ENCODE measurements at regions not wholly inside any gene's neighbourhood (a gene's known extent, or its start where the extent isn't known, plus 50 kb on each side); places are given as distances from the start of the nearest gene placed in this dataset.

DNA sequence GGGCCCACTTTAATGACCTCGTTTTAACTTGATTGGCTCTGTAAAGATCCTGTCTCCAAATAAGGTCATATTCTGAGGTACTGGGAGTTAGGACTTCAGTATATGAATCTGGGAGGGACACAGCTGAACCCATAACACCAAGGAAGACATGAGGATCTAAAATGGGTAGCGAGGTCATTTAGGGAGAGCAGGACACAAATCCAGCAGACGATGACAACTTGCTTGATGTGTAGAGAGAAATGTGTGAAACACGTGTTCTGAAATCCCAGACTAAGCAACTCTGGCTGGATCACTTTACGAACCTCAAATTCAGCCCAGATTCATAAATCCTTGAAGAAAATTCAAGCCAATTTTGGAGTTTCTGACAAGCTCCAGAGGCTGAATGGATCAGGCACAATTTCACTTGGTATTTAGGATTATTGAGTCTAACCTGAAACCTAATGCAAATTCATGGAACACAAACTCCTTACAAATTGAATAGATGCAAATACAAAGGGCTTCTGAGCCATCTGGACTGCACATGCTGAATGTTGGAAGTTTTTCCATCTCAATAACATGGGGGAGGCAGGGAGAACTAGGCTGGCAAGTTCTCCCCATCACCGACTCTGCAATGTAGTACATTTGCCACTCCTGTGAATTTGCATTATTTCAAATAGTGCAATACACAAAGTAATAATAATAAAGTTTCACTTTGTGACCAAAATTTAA, 74.0 kb upstream of the SLC30A5 start:
- TF ChIP-seq, protein P1, sequence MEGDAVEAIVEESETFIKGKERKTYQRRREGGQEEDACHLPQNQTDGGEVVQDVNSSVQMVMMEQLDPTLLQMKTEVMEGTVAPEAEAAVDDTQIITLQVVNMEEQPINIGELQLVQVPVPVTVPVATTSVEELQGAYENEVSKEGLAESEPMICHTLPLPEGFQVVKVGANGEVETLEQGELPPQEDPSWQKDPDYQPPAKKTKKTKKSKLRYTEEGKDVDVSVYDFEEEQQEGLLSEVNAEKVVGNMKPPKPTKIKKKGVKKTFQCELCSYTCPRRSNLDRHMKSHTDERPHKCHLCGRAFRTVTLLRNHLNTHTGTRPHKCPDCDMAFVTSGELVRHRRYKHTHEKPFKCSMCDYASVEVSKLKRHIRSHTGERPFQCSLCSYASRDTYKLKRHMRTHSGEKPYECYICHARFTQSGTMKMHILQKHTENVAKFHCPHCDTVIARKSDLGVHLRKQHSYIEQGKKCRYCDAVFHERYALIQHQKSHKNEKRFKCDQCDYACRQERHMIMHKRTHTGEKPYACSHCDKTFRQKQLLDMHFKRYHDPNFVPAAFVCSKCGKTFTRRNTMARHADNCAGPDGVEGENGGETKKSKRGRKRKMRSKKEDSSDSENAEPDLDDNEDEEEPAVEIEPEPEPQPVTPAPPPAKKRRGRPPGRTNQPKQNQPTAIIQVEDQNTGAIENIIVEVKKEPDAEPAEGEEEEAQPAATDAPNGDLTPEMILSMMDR (IDR thresholded peaks at IDR 0.05; ENCODE audit: low read depth, low read length, missing control alignments): no peak
- DNase-seq (ENCODE audit: extremely low read depth, low read depth): peak; percentile 51
- no peak overlapping the region for H3K4me3 ChIP-seq (replicated peaks; ENCODE audit: low read depth, low read length)

DNA sequence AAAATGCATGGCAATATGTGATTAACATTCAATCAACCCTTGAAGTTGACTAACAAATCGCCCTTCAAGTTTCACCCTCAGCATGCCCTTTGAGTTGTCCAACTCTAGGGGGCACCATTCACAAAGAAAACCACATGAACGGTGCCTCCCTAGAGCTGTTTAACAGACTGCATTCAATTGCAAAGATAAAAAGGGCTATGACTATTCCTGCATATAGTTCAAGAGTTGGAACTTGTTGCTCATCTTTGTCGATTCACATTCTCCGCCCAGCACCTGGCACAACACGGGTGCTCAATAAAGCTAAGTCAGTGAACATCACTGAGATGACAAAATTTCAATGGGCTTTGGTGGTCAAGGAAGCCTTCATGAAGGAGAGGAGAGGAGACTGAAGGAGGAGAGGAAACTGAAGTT, 69.6 kb upstream of the SLC30A5 start:
- TF ChIP-seq, protein P1 (IDR thresholded peaks at IDR 0.05; ENCODE audit: low read depth, low read length, missing control alignments): peak; percentile 72
- DNase-seq (ENCODE audit: extremely low read depth, low read depth): peak; percentile 27
- no peak overlapping the region for H3K4me3 ChIP-seq (replicated peaks; ENCODE audit: low read depth, low read length)

DNA sequence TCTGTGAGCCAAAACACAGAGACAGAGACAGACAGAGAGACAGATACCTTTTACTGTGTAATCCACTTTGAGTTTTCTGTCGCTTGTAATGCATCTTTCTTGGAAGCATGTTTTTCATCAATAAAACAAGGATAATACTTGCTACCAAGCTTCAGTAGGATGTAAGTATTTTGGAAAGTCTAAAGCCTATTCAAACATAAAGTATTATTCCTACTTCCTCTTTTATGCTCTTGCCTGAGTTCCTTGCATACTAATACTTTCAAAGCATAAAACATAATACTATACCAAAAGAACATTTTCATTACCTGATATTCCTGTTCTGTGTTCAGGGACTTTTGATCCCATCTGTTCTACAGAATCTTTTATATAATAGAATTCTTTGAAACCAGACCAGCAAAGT, 64.5 kb upstream of the SLC30A5 start:
- H3K4me3 ChIP-seq (replicated peaks; ENCODE audit: low read depth, low read length): no peak overlapping the region
- DNase-seq (ENCODE audit: extremely low read depth, low read depth): no peak
- TF ChIP-seq, protein P1 (IDR thresholded peaks at IDR 0.05; ENCODE audit: low read depth, low read length, missing control alignments): no peak

DNA sequence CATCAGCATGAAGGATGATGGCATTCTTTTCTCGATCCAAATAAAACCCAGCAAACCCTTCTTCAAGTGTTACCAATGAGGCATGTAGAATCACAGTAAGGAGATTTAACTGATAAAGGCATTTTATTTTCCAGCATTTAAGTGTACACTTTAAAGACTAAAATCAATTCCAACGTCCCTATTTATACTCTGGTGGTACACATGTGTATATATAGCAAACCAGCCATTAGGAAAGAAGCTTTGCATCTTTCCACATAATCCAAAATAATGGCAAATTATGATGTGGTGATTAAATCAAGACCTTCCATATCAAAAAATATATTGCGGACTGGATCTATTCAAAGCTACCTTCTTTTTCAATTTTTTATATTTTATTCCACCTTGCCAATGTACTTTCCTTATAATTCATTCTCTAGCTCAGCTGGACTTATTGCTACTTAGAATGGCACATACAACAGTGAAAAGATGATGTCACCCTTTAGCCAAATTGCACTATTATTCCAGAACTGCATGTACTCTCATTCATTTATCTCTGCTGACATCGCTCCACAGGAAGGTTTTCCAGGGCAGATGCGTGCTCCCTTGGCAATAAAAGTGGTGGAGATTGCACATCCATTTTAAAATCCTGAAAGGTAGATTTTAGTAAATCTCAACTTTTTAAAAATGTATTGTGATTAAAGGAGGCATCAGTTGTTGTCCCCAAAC, 63.3 kb upstream of the SLC30A5 start:
- DNase-seq (ENCODE audit: extremely low read depth, low read depth): no peak
- TF ChIP-seq, protein P1 (IDR thresholded peaks at IDR 0.05; ENCODE audit: low read depth, low read length, missing control alignments): no peak

DNA sequence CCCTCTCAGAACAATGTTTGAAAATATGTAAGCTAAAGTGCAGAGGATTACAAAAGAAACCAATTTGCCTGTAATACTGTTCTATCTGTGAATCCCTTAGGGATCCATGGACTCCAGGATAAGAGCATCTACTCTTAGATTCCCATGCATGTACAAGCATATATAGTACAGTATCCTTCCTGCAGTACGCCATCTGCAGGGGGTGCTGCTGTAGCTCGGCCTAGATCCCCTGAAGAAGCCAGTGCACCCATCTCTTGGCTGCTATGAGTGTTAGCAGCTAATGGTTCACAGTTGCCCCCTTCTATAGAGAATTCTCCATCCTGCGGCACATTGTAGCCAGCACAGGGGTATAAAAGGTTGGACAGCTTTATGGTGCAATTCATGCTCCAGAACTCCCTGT, 61.8 kb upstream of the SLC30A5 start:
- DNase-seq (ENCODE audit: extremely low read depth, low read depth): no peak
- H3K4me3 ChIP-seq (replicated peaks; ENCODE audit: low read depth, low read length): no peak overlapping the region
- TF ChIP-seq, protein P1 (IDR thresholded peaks at IDR 0.05; ENCODE audit: low read depth, low read length, missing control alignments): peak; percentile 21

More for the DNA sequence above, 63.3 kb upstream of the SLC30A5 start:
- no peak overlapping the region for H3K4me3 ChIP-seq (replicated peaks; ENCODE audit: low read depth, low read length)

DNA sequence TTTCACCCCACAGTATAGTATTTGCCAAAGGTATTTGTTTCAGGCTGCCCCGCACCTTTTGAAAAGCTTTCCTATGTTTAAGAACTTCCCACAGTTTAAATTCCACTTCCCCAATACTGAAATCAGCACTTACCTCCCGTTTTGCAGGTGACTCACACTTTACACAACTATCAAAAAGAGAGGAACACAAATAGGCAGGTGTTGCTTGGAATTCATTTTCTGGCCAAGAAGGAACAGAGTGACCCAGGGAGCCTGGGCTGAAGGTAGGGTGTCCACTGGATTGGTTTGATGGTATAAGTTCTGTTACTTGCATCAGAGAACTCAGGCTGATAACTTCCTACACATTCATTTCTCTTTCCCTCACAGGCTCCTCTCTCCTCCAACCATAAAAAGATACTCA, 60.1 kb upstream of the SLC30A5 start:
- no peak for DNase-seq (ENCODE audit: extremely low read depth, low read depth)
- no peak overlapping the region for H3K4me3 ChIP-seq (replicated peaks; ENCODE audit: low read depth, low read length)
- TF ChIP-seq, protein P1 (IDR thresholded peaks at IDR 0.05; ENCODE audit: low read depth, low read length, missing control alignments): no peak

All from HFF-Myc (cell line).